ENCODE measurements at regions not wholly inside any gene's neighbourhood (a gene's known extent, or its start where the extent isn't known, plus 50 kb on each side); places are given as distances from the start of the nearest gene placed in this dataset.

GRCh38 chr9:75623462-75623861, 267.0 kb upstream of the PCSK5 start:
- TF ChIP-seq POLR2AphosphoS5 (IDR thresholded peaks at IDR 0.05; ENCODE audit: insufficient read depth, low read depth, low read length) (no peak), FOS (IDR thresholded peaks at IDR 0.05; ENCODE audit: borderline replicate concordance, insufficient read depth, low read length) (no peak), MYC (IDR thresholded peaks at IDR 0.05; ENCODE audit: low read depth, low read length) (no peak), MAX (IDR thresholded peaks at IDR 0.05; ENCODE audit: insufficient read depth, insufficient read length) (no peak), GATA2 (IDR thresholded peaks at IDR 0.05; ENCODE audit: insufficient read depth, insufficient read length, low read depth, low read length) (no peak), JUN (IDR thresholded peaks at IDR 0.05; ENCODE audit: borderline replicate concordance, insufficient read depth, insufficient read length, low read depth) (no peak), CTCF (IDR thresholded peaks at IDR 0.05; ENCODE audit: extremely low read depth in 1 of 2, insufficient read depth in 1 of 2, low read depth in 1 of 2, low read length in 2 of 2) (no peak), EZH2 (IDR thresholded peaks at IDR 0.05; ENCODE audit: borderline replicate concordance, low read depth, low read length, severe bottlenecking) (no peak), POLR2A (IDR thresholded peaks at IDR 0.05; ENCODE audit: low read depth, low read length) (no peak)
- FAIRE-seq (no peak), DNase-seq (ENCODE audit: low read depth, low spot score) (no peak)
- dilution Hi-C loops (cut with MboI; ENCODE audit: extremely low pct_ligation_motif_present, low sequenced_read_pairs) (no loop called here), intact Hi-C loops (cut with micrococcal nuclease) (no loop called here)
- H3K79me2 ChIP-seq (ENCODE audit: control insufficient read depth, insufficient read depth, low read length): no peaks in the 10 kb centered on the region
- CTCF ChIA-PET: no interaction called here
- no peaks in the 10 kb centered on the region for H4K20me1 ChIP-seq (replicated peaks; ENCODE audit: control insufficient read depth, extremely low read depth, insufficient read depth, low read length)
- H3K27me3 ChIP-seq (ENCODE audit: control insufficient read depth in 2 of 2, insufficient read depth in 2 of 2, low read length in 2 of 2): no peaks in the 10 kb centered on the region
- no peak overlapping the region for H3K9ac ChIP-seq (replicated peaks; ENCODE audit: extremely low read depth, insufficient read depth, low read length)
- H3K27ac ChIP-seq (ENCODE audit: insufficient read depth, low read depth, low read length): no peak overlapping the region
- POLR2A ChIA-PET: no interaction called here
- no peak overlapping the region for H2AFZ ChIP-seq (ENCODE audit: low read depth, low read length)
- H3K36me3 ChIP-seq (ENCODE audit: control insufficient read depth in 2 of 2, extremely low read depth in 1 of 2, insufficient read depth in 2 of 2, low read length in 2 of 2): no peaks in the 10 kb centered on the region
- no peaks in the 10 kb centered on the region for H3K9me3 ChIP-seq (replicated peaks; ENCODE audit: control insufficient read depth, insufficient read depth, low read length)
- H3K9me1 ChIP-seq (replicated peaks; ENCODE audit: control insufficient read depth, extremely low read depth, insufficient read depth, low read length): no peaks in the 10 kb centered on the region
- H3K4me1 ChIP-seq (ENCODE audit: control insufficient read depth, extremely low read depth, insufficient read depth, low read length): no peaks in the 10 kb centered on the region
- H3K4me2 ChIP-seq (ENCODE audit: insufficient read depth, low read length): no peak overlapping the region
- no TSS peak for BruUV-seq (replicated peaks)
- no peak overlapping the region for H3K4me3 ChIP-seq (replicated peaks in 1 of 3; ENCODE audit: insufficient read depth in 1 of 3, low read depth in 1 of 3, low read length in 3 of 3)
